ENCODE measurements at regions not wholly inside any gene's neighbourhood (a gene's known extent, or its start where the extent isn't known, plus 50 kb on each side); places are given as distances from the start of the nearest gene placed in this dataset.

DNA sequence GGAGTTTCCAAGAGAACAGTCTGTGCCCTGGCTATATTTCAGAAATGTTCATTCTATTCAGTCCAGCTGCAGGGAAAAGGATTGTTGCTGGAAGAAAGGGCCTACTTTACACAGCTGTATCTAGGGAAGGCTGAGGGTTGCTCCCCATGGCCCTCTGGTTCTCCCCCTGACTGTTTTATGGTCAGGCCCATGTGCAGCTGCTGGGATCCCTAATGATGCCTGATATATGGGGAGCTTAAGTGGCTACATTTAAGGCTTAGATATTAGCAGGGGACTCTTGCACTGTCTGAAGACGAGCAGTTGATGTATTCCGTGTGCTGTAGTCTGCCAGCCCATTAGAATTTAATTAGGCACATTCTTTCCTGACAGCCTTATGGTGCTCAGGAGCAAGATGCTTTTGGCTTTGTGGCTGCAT is 72.0 kb downstream of the FAM43A start:
- H3K4me3 ChIP-seq (ENCODE audit: low read depth, low read length) = no peak overlapping the region
- DNase-seq (ENCODE audit: low read depth) = no peak
- TF ChIP-seq, protein P1, sequence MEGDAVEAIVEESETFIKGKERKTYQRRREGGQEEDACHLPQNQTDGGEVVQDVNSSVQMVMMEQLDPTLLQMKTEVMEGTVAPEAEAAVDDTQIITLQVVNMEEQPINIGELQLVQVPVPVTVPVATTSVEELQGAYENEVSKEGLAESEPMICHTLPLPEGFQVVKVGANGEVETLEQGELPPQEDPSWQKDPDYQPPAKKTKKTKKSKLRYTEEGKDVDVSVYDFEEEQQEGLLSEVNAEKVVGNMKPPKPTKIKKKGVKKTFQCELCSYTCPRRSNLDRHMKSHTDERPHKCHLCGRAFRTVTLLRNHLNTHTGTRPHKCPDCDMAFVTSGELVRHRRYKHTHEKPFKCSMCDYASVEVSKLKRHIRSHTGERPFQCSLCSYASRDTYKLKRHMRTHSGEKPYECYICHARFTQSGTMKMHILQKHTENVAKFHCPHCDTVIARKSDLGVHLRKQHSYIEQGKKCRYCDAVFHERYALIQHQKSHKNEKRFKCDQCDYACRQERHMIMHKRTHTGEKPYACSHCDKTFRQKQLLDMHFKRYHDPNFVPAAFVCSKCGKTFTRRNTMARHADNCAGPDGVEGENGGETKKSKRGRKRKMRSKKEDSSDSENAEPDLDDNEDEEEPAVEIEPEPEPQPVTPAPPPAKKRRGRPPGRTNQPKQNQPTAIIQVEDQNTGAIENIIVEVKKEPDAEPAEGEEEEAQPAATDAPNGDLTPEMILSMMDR (IDR thresholded peaks at IDR 0.05; ENCODE audit: insufficient read depth, low read depth, low read length) = no peak

DNA sequence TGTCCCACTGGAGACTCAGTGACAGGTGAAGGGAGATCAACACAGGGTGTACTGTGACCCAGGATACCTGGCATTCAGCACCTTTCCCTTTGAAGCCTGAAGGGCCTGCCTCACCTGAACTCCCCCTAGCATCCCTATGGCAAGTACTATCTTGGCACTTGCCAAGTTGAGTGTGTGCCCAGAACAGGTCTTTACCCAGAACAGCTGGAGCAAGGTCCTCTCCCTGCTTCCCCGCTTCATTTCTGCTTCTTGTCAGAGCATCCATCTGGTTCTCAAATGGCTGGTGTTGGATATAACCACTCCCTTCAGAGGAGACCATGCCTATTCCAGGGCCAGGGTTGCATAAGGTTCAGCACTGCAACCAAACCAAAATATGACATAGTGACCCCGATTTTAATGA is 73.0 kb downstream of the FAM43A start:
- TF ChIP-seq, protein P1 (IDR thresholded peaks at IDR 0.05; ENCODE audit: insufficient read depth, low read depth, low read length) = no peak
- H3K4me3 ChIP-seq (ENCODE audit: low read depth, low read length) = no peak overlapping the region
- DNase-seq (ENCODE audit: low read depth) = no peak

DNA sequence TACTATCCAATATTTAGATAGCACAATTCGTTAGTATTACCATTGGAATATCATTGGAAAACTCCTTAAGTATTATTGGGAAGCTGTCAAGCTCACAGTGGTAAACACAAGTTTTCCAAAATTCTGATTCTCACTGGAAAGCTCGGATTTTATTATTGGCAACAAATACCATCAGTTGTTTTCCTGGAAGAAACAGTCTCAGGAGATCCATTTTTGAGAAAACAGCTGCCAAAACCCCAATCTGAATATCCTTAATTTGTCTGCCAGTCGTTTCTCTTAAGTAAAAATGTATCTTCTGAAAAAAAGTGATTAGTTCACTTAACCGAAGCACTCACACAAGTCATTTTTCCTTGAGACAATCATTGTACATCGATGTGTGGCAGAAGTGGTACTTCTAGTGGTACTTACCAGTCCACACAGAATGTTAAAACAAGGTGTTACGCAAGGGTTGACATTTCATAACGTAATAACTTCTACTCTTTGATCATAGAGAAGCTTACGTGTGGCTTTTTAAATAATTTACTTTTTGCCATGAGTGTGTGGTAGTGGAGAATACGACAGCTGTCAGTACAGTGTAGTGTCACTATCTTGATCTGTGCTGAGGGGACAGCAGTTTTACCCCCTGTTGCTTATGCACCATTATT is 74.9 kb downstream of the FAM43A start:
- H3K4me3 ChIP-seq (ENCODE audit: low read depth, low read length) = no peak overlapping the region
- DNase-seq (ENCODE audit: low read depth) = no peak
- TF ChIP-seq, protein P1 (IDR thresholded peaks at IDR 0.05; ENCODE audit: insufficient read depth, low read depth, low read length) = no peak

DNA sequence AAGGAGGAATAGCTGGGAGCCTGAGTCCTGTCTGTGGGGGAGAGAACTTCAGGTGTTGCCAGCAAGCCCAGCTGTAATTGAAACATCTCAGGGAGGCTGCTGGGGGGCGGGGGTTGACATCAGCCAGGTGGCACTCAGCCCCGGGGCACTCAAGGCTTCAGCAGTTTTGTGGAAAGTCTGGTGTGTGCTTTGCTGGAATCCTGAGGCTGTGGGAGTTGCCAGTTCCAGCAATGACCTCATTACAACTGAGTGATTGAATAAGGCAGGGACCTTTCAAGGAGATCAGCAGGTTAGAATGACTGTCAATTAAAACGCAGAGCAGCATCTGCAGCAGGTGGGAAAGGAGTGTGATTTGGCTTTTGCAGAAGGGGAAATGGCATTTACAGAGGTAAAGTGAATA is 75.7 kb downstream of the FAM43A start:
- no peak for DNase-seq (ENCODE audit: low read depth)
- no peak overlapping the region for H3K4me3 ChIP-seq (ENCODE audit: low read depth, low read length)
- TF ChIP-seq, protein P1 (IDR thresholded peaks at IDR 0.05; ENCODE audit: insufficient read depth, low read depth, low read length) = no peak

DNA sequence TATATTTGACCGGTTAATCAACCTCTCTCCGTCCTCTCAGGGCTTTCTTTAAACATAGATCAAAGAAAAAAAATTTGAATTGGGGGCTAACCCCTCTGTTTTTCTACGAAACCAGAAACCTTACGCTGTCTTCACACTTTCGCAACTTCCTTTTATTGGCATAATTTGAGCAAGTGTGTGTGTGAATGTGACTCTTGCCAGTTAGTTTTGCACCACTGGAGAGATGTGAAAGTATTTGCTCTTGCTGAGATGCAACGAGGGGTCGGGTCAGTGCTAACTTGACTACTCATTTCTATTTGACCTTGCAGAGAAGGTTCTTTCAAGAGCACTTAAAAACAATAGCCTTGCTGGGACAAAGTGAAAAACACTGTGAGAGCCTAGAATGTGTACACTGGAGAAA is 81.2 kb downstream of the FAM43A start:
- TF ChIP-seq, protein P1 (IDR thresholded peaks at IDR 0.05; ENCODE audit: insufficient read depth, low read depth, low read length) = no peak
- no peak overlapping the region for H3K4me3 ChIP-seq (ENCODE audit: low read depth, low read length)
- DNase-seq (ENCODE audit: low read depth) = no peak

DNA sequence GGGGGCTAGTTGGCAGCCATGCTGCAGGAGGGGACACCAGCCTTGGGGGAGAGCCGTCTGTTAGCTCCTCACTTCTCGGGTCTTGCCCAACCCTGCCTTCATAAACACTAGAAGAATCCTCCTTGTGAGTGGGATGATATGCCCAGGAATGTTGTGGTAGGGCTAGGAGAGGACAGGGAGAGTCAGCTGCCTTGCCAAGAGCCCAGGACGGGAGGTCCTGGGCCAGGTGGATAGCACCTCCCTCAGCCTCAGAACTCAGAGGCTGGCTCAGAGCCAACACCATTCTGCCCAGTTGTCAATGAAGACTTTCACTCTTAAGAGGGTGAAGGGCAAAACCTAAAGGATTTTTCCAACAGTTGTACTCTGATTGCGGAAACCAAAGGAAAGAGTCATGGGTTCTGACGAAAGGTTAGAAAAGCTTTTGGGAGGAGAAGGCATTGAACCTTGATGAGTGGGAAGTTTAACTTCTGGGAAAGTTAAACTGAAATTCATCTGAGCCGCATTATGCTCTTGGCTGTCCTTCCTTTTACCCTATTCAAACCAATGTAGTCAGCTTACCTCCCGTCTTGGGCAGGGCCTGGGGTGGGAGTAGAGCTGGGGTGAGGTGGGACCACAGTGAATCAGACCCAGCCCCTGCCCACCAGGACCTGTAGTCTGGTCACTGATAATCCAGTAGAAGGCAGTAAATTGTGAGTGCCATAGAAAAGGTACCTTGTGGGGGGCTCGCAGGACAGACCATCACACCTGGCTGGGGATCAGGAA is 81.9 kb downstream of the FAM43A start:
- no peak for DNase-seq (ENCODE audit: low read depth)

More for the DNA sequence above, 81.9 kb downstream of the FAM43A start:
- TF ChIP-seq, protein P1 (IDR thresholded peaks at IDR 0.05; ENCODE audit: insufficient read depth, low read depth, low read length) = no peak
- H3K4me3 ChIP-seq (ENCODE audit: low read depth, low read length) = no peak overlapping the region
